GM21515 (cell line): ENCODE measurements at regions not wholly inside any gene's neighbourhood (a gene's known extent, or its start where the extent isn't known, plus 50 kb on each side); places are given as distances from the start of the nearest gene placed in this dataset.
"Not testable (repeated sequence)": the region's sequence is repeated elsewhere in the genome, so short reads cannot be mapped to it uniquely, and the experiment has no call there.

ENCODE experiments used
- ATAC-seq: cut with Tn5 transposase; IDR thresholded peaks from one replicate; pipeline ENCODE4 v1.9.1; 2021; ENCODE audit not compliant: unreplicated experiment

DNA sequence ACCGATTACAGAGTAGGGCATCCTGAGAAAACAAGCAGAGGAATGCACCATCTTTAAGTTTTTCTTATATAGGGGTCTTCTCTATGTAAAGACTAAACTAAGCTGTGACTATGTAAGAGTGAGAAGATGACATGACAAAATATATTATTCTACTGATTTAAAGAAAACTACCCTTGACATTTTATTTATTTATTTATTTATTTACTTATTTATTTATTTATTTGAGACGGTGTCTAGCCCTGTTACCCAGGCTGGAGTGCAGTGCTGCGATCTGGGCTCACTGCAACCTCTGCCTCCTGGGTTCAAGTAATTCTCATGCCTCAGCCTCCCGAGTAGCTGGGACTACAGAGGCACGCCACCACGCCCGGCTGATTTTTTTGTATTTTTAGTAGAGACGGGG, 320.4 kb upstream of the SASH1 start:
- not testable (repeated sequence) for ATAC-seq

DNA sequence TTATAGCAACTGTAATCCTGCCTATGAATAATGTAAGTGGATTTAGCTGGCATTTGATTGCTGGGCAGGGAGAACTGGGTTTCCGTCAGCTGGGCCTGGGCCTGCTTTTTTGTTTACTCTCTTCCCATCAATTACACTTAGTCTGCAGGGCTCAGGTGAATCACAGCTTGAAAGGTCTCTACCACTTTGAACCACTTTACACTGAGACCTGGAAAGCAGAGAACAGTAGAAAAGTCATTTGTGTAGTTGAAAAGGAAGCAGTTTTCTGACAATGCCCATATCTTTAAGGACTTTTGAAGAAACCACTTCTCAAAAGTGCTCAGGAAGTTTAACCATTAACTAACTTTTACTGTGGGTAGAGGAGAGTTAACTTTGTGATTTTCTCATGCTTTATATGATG, 315.4 kb upstream of the SASH1 start:
- ATAC-seq = no peak

DNA sequence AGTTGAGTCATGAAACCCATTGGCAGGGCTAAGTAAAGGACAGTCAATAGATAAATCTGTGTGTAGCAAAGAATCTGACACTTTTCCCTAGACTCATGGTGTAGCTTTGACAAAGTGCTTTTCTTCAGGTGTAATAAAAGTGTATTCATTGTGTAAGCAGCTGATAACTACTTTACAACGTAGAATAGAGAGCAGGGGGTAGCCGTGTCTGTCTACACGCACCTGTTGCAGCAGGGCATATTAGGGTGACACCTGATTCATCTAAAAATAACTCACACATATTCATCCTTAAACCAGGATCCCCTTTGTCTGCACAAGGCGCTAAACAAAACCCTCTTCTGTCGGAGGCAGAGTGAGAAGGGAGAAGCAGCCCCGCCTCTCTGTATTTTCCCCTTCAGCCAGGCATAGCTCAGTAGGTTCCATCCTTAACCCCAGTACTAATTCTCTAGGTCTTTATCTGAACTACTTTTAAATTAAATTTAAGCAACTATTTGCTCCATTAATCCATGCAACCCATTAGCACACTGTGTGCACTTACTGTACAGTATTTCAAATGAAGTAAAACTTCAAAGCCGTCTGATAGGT, 306.7 kb upstream of the SASH1 start:
- ATAC-seq = no peak

- no peak for ATAC-seq
These were observed 305.1 kb upstream of the SASH1 start for GRCh38 chr6:148037496-148037895.

- ATAC-seq = no peak
These were observed 301.1 kb upstream of the SASH1 start for GRCh38 chr6:148041546-148041945.

GRCh38 chr6:148042536-148042935, 300.1 kb upstream of the SASH1 start:
- ATAC-seq = no peak

DNA sequence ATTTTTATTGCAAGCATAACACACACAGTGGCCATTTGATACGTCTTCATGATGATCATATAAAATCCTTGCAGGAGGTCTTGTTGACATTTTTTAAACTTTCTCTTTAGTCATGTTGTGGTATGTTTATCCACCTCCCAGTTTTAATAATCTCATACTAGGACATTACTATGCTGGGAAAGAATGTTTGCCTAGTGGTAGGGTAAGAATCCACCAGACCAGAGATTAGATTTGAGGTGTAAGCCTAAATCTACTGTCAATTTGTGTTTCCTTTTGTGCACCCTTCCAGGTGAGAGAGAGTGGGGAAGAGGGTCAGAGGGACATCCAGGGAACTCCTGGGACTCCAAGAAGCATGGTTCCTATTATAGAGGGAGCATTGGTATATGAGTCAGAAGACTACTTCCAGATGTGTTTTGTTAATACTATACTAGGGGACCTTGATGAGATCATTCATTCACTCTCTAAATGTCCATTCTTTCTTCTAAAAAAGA, 298.3 kb upstream of the SASH1 start:
- ATAC-seq = no peak

DNA sequence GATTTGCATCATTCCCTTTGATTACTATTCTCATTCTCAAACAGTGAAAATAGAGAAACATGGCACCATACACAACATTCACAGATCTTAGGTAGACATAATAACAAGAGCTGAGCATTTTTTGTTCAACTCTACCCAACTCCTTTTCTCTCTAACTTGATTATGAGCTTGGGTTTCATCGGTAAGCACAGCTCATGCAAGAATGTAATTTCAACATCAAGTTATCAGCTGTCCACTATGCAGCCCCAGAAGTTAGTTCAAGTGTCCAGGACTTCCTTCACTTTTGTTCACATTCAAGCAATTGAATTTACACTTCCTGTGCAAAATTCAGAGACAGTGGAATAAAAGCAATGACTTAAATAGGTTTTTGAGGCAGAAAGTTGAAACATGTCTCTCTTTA, 297.7 kb upstream of the SASH1 start:
- no peak for ATAC-seq

- no peak for ATAC-seq
These were observed 289.4 kb upstream of the SASH1 start for GRCh38 chr6:148053209-148053608.

GRCh38 chr6:148053796-148054195, 288.8 kb upstream of the SASH1 start:
- ATAC-seq = no peak

GRCh38 chr6:148054219-148054618, 288.4 kb upstream of the SASH1 start:
- ATAC-seq = no peak

DNA sequence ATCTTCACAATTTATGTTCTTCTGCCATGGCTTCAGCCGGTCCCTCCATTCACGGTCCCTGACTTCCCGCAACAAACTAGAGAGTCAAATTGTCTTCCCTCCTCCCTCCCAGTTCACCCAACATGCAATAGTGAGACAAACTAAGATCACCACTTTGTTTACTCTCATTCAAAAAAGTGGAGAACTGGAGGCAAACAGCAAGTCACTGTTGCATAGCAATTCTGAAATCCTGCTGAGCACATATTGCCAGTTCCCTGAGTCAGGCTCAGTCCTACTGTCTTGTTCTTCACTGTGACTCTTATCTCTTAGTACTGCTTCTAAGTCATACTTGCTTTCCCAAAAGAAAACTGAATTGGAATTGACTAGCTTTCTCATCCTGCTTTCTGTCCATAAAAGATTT, 287.2 kb upstream of the SASH1 start:
- no peak for ATAC-seq

DNA sequence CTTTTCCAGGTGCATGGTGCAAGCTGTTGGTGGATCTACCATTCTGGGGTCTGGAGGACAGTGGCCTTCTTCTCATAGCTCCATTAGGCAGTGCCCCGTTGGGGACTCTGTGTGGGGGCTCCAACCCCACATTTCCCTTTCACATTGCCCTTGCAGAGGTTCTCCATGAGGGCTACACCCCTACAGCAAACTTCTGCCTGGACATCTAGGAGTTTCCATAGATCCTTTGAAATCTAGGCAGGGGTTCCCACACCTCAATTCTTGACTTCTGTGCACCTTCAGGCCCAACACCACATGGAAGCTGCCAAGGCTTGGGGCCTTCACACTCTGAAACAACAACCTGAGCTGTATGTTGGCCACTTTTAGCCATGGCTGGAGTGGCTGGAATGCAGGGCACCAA, 282.8 kb upstream of the SASH1 start:
- no peak for ATAC-seq

DNA sequence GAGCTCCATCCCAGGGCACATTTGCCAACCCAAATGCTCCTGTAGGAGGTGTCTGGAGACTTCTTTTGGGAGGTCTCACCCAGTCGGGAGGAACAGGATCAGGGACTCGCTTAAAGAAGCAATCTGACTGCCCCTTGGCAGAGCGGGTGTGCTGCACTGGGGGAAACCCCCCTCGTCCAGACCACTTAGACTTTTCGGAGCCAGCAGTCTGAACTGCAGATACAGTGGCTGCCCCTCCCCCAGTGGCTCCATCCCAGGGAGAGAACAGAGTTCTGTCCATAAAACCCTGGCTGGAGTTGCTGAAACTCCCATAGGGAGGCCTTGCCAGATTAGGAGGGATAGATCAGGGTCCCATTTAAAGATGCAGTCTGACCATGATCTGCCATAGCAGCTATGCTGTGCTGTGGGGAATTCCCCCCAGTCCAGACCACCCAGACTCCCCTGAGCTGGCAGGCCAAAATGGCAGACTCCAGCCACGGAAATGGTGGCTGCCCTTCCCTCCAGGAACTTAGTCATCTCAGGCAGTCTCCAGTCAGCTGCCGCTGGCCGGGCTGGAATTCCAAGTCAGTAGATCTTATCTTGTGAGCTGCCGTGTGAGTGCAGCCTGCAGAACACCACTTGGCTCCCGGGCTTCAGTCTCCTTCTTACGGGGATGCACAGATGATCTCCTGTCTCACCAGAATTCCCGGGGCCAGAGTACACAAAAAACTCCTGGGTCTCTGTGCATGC, 278.1 kb upstream of the SASH1 start:
- ATAC-seq = no peak

- ATAC-seq = no peak
These were observed 274.1 kb upstream of the SASH1 start for GRCh38 chr6:148068437-148069061.

- ATAC-seq = no peak
These were observed 273.4 kb upstream of the SASH1 start for GRCh38 chr6:148069256-148069655.

DNA sequence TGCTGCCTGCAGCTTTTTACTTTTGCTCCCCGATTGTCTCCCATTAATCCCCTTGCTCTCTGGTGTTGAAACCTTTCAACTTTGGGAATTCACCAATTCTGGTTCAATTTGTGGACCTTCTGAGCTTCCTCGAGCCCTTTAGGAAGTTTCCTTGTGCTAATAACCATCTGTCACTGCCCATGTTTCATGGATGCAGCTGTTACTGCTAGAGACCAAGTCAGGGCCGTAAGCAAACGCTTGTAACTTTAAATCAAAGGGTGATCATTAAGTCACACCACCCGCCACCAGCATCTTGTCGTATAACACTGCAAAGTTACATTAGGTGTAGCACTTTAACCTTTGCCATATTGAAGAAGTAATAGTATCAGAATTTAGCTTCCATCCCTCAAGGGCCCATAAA, 268.3 kb upstream of the SASH1 start:
- no peak for ATAC-seq

GRCh38 chr6:148074738-148075137, 267.9 kb upstream of the SASH1 start:
- no peak for ATAC-seq

- ATAC-seq = no peak
These were observed 267.3 kb upstream of the SASH1 start for GRCh38 chr6:148075352-148075751.

- ATAC-seq = no peak
These were observed 266.6 kb upstream of the SASH1 start for GRCh38 chr6:148076051-148076450.

- ATAC-seq = no peak
These were observed 262.3 kb upstream of the SASH1 start for GRCh38 chr6:148080315-148080714.

DNA sequence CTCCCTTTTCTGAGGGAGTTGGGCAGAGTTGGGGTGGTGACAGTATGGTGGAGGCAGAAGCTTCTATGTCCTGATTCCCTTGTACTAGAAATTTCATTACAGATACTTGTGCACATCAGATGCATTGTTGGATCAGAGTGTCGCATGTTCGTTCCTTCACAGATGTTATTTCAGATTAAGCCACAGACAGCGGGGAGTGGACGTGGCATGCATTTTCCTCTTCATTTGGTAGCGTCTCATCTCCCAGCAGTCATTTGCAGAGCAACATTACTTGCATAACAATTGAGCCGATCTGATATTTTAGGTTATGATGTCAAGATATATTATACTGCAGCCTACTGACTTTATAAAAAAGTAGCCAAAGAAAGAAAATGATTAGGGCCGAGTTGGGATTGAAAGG, 261.6 kb upstream of the SASH1 start:
- ATAC-seq = no peak
